ENCODE measurements at regions not wholly inside any gene's neighbourhood (a gene's known extent, or its start where the extent isn't known, plus 50 kb on each side); places are given as distances from the start of the nearest gene placed in this dataset.

GRCh38 chr2:136448432-136448831, 316.9 kb upstream of the THSD7B start:
- H3K9me1 ChIP-seq (ENCODE audit: control insufficient read depth, extremely low read depth, insufficient read depth, low read length), result no peaks in the 10 kb centered on the region
- no peak overlapping the region for H3K4me2 ChIP-seq (ENCODE audit: control insufficient read depth, extremely low read depth, insufficient read depth, low read depth, low read length)
- no peak for FAIRE-seq
- TF ChIP-seq EZH2 (IDR thresholded peaks at IDR 0.05; ENCODE audit: low read length) (no peak), CTCF (optimal IDR thresholded peaks at IDR 0.05 in 1 of 3, IDR thresholded peaks at IDR 0.05 in 1 of 3, conservative IDR thresholded peaks at IDR 0.05 in 1 of 3; ENCODE audit: extremely low read depth in 1 of 3, insufficient read depth in 2 of 3, low read length in 3 of 3) (no peak)
- H3K79me2 ChIP-seq (ENCODE audit: control insufficient read depth, insufficient read depth, low read length), result no peaks in the 10 kb centered on the region
- H3K27ac ChIP-seq (ENCODE audit: control insufficient read depth, insufficient read depth, low read length), result no peak overlapping the region
- H3K4me1 ChIP-seq (ENCODE audit: control insufficient read depth, extremely low read depth, insufficient read depth, low read length), result no peaks in the 10 kb centered on the region
- dilution Hi-C loops (cut with MboI; ENCODE audit: extremely low pct_ligation_motif_present, low sequenced_read_pairs), result no loop called here
- no peaks in the 10 kb centered on the region for H3K27me3 ChIP-seq (ENCODE audit: control insufficient read depth, extremely low read depth, insufficient read depth, low read length)
- H3K4me3 ChIP-seq (ENCODE audit: control insufficient read depth in 2 of 3, extremely low read depth in 1 of 3, insufficient read depth in 2 of 3, low read depth in 1 of 3, low read length in 3 of 3), result no peak overlapping the region
- H3K9me3 ChIP-seq (ENCODE audit: control insufficient read depth, low read depth, low read length), result no peaks in the 10 kb centered on the region
- DNase-seq (ENCODE audit: low read depth, low spot score), result no peak
- no peak overlapping the region for H3K9ac ChIP-seq (ENCODE audit: control insufficient read depth, extremely low read depth, insufficient read depth, low read length)
- H2AFZ ChIP-seq (ENCODE audit: control insufficient read depth, low read length), result no peak overlapping the region
- H4K20me1 ChIP-seq (ENCODE audit: control insufficient read depth, extremely low read depth, insufficient read depth, low read length), result no peaks in the 10 kb centered on the region
- no peaks in the 10 kb centered on the region for H3K36me3 ChIP-seq (ENCODE audit: control insufficient read depth in 2 of 2, extremely low read depth in 1 of 2, insufficient read depth in 2 of 2, low read length in 2 of 2)

GRCh38 chr2:136444323-136444722, 321.0 kb upstream of the THSD7B start:
- Histone ChIP-seq H3K9me1 (ENCODE audit: control insufficient read depth, extremely low read depth, insufficient read depth, low read length) (no peaks in the 10 kb centered on the region), H3K4me3 (ENCODE audit: control insufficient read depth in 2 of 3, extremely low read depth in 1 of 3, insufficient read depth in 2 of 3, low read depth in 1 of 3, low read length in 3 of 3) (no peak overlapping the region), H3K9ac (ENCODE audit: control insufficient read depth, extremely low read depth, insufficient read depth, low read length) (no peak overlapping the region), H3K27ac (ENCODE audit: control insufficient read depth, insufficient read depth, low read length) (no peak overlapping the region), H4K20me1 (ENCODE audit: control insufficient read depth, extremely low read depth, insufficient read depth, low read length) (no peaks in the 10 kb centered on the region), H3K79me2 (ENCODE audit: control insufficient read depth, insufficient read depth, low read length) (no peaks in the 10 kb centered on the region), H3K27me3 (ENCODE audit: control insufficient read depth, extremely low read depth, insufficient read depth, low read length) (no peaks in the 10 kb centered on the region), H3K36me3 (ENCODE audit: control insufficient read depth in 2 of 2, extremely low read depth in 1 of 2, insufficient read depth in 2 of 2, low read length in 2 of 2) (no peaks in the 10 kb centered on the region), H3K9me3 (ENCODE audit: control insufficient read depth, low read depth, low read length) (no peaks in the 10 kb centered on the region), H3K4me1 (ENCODE audit: control insufficient read depth, extremely low read depth, insufficient read depth, low read length) (no peaks in the 10 kb centered on the region), H3K4me2 (ENCODE audit: control insufficient read depth, extremely low read depth, insufficient read depth, low read depth, low read length) (no peak overlapping the region), H2AFZ (ENCODE audit: control insufficient read depth, low read length) (no peak overlapping the region)
- DNase-seq (ENCODE audit: low read depth, low spot score) (no peak), FAIRE-seq (no peak)
- TF ChIP-seq CTCF (optimal IDR thresholded peaks at IDR 0.05 in 1 of 3, IDR thresholded peaks at IDR 0.05 in 1 of 3, conservative IDR thresholded peaks at IDR 0.05 in 1 of 3; ENCODE audit: extremely low read depth in 1 of 3, insufficient read depth in 2 of 3, low read length in 3 of 3) (no peak), EZH2 (IDR thresholded peaks at IDR 0.05; ENCODE audit: low read length) (no peak)
- dilution Hi-C loops (cut with MboI; ENCODE audit: extremely low pct_ligation_motif_present, low sequenced_read_pairs), result no loop called here

All from keratinocyte (primary cell).